ENCODE measurements at regions not wholly inside any gene's neighbourhood (a gene's known extent, or its start where the extent isn't known, plus 50 kb on each side); places are given as distances from the start of the nearest gene placed in this dataset.

- ChIA-PET CTCF (no interaction called here), RAD21 (ENCODE audit: low non-redundant PET in 1 of 2, low total read pairs in 2 of 2, uncharacterized antibody in 2 of 2, unreplicated experiment in 2 of 2) (no interaction called here), POLR2A (no interaction called here)
- ATAC-seq (no peak), DNase-seq (ENCODE audit: low read depth, low spot score) (no peak)
- Histone ChIP-seq H3K9me3 (ENCODE audit: control insufficient read depth in 1 of 2, insufficient read depth in 1 of 2, low read depth in 1 of 2, low read length in 2 of 2) (no peaks in the 10 kb centered on the region), H3K9ac (ENCODE audit: low read length) (no peak overlapping the region), H3K4me1 (ENCODE audit: control insufficient read depth in 1 of 2, insufficient read depth in 2 of 2, low read length in 2 of 2) (no peaks in the 10 kb centered on the region), H3K27ac (ENCODE audit: low read depth, low read length) (no peak overlapping the region), H3K27me3 (ENCODE audit: insufficient read depth, low read length) (no peaks in the 10 kb centered on the region), H4K20me1 (ENCODE audit: insufficient read depth) (no peaks in the 10 kb centered on the region), H3K79me2 (ENCODE audit: insufficient read depth, low read length) (no peaks in the 10 kb centered on the region), H3K4me2 (ENCODE audit: low read length) (no peak overlapping the region), H3K9me2 (ENCODE audit: insufficient read depth) (no peaks in the 10 kb centered on the region), H2AFZ (ENCODE audit: low read depth, low read length, poor library complexity, severe bottlenecking) (no peak overlapping the region), H3K4me3 (replicated peaks in 1 of 2; ENCODE audit: low read depth in 1 of 2, low read length in 2 of 2) (no peak overlapping the region), H3K36me3 (ENCODE audit: control insufficient read depth in 1 of 2, insufficient read depth in 2 of 2, low read length in 2 of 2) (no peaks in the 10 kb centered on the region)
- BruUV-seq (replicated peaks) = no TSS peak
- intact Hi-C loops (cut with micrococcal nuclease) = no loop called here
- TF ChIP-seq SP1 (IDR thresholded peaks at IDR 0.05; ENCODE audit: low read depth) (no peak), FOSL1 (IDR thresholded peaks at IDR 0.05; ENCODE audit: low read depth) (no peak), SRF (IDR thresholded peaks at IDR 0.05; ENCODE audit: low read depth) (no peak), EZH2phosphoT487 (IDR thresholded peaks at IDR 0.05; ENCODE audit: borderline replicate concordance) (no peak), YY1 (IDR thresholded peaks at IDR 0.05; ENCODE audit: extremely low read depth, insufficient replicate concordance, low read depth, low read length) (no peak), CBX3 (IDR thresholded peaks at IDR 0.05; ENCODE audit: low read depth) (no peak), EZH2 (IDR thresholded peaks at IDR 0.05) (no peak), ZBTB33 (IDR thresholded peaks at IDR 0.05; ENCODE audit: extremely low read depth, insufficient replicate concordance, low read length) (no peak), POLR2AphosphoS5 (IDR thresholded peaks at IDR 0.05; ENCODE audit: low read depth, low read length) (no peak), ELF1 (IDR thresholded peaks at IDR 0.05; ENCODE audit: borderline replicate concordance, low read depth) (no peak), ZFX (IDR thresholded peaks at IDR 0.05) (no peak), SIN3A (IDR thresholded peaks at IDR 0.05; ENCODE audit: low read depth) (no peak), ATF3 (IDR thresholded peaks at IDR 0.05) (no peak), EGR1 (IDR thresholded peaks at IDR 0.05; ENCODE audit: low read depth) (no peak), CTCF (IDR thresholded peaks at IDR 0.05 in 2 of 3, conservative IDR thresholded peaks at IDR 0.05 in 1 of 3; ENCODE audit: borderline replicate concordance in 1 of 3, insufficient read depth in 1 of 3, low read depth in 2 of 3, low read length in 2 of 3) (no peak), ZNF274 (IDR thresholded peaks at IDR 0.05; ENCODE audit: low read depth, low read length) (no peak), RAD21 (IDR thresholded peaks at IDR 0.05; ENCODE audit: low read depth) (no peak), JUND (IDR thresholded peaks at IDR 0.05) (no peak)
- TF ChIP-seq, protein P1, sequence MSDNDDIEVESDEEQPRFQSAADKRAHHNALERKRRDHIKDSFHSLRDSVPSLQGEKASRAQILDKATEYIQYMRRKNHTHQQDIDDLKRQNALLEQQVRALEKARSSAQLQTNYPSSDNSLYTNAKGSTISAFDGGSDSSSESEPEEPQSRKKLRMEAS (IDR thresholded peaks at IDR 0.05) = no peak
- TF ChIP-seq, protein P2, sequence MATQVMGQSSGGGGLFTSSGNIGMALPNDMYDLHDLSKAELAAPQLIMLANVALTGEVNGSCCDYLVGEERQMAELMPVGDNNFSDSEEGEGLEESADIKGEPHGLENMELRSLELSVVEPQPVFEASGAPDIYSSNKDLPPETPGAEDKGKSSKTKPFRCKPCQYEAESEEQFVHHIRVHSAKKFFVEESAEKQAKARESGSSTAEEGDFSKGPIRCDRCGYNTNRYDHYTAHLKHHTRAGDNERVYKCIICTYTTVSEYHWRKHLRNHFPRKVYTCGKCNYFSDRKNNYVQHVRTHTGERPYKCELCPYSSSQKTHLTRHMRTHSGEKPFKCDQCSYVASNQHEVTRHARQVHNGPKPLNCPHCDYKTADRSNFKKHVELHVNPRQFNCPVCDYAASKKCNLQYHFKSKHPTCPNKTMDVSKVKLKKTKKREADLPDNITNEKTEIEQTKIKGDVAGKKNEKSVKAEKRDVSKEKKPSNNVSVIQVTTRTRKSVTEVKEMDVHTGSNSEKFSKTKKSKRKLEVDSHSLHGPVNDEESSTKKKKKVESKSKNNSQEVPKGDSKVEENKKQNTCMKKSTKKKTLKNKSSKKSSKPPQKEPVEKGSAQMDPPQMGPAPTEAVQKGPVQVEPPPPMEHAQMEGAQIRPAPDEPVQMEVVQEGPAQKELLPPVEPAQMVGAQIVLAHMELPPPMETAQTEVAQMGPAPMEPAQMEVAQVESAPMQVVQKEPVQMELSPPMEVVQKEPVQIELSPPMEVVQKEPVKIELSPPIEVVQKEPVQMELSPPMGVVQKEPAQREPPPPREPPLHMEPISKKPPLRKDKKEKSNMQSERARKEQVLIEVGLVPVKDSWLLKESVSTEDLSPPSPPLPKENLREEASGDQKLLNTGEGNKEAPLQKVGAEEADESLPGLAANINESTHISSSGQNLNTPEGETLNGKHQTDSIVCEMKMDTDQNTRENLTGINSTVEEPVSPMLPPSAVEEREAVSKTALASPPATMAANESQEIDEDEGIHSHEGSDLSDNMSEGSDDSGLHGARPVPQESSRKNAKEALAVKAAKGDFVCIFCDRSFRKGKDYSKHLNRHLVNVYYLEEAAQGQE (IDR thresholded peaks at IDR 0.05; ENCODE audit: low read depth) = no peak
Measured at GRCh38 chrX:124981420-124981819, 338.3 kb upstream of the TEX13C start.

Measured in HCT116 (cell line).